Loucy (cell line): ENCODE measurements at regions not wholly inside any gene's neighbourhood (a gene's known extent, or its start where the extent isn't known, plus 50 kb on each side); places are given as distances from the start of the nearest gene placed in this dataset.

Source experiments
- H2AFZ ChIP-seq: fragments of 200-600 bp; sonication (generic); 2 replicates; pipeline ENCODE4 v1.6.0; 2016; ENCODE audit warnings: antibody characterized with exemption, mild to moderate bottlenecking, low read length, moderate library complexity
- H3F3A ChIP-seq: fragments of 200-600 bp; 2 replicates; pipeline ENCODE4 v1.6.0; 2016; ENCODE audit warnings: antibody characterized with exemption, low read depth, mild to moderate bottlenecking
- H3K27me3 ChIP-seq: fragments of 200-600 bp; sonication (generic); 2 replicates; pipeline ENCODE4 v1.6.1; 2014; ENCODE audit warnings: low read length, mild to moderate bottlenecking; ENCODE audit not compliant: insufficient read depth, poor library complexity, severe bottlenecking
- H3K36me3 ChIP-seq: fragments of 200-600 bp; sonication (generic); 2 replicates; pipeline ENCODE4 v1.6.1; 2016; ENCODE audit warnings: low read length; ENCODE audit not compliant: insufficient read depth
- H3K4me1 ChIP-seq: fragments of 200-600 bp; sonication (generic); 2 replicates; pipeline ENCODE4 v1.5.1; 2014; ENCODE audit warnings: low read length, mild to moderate bottlenecking; ENCODE audit not compliant: insufficient read depth, poor library complexity, severe bottlenecking
- H3K4me2 ChIP-seq: fragments of 200-600 bp; sonication (generic); 2 replicates; pipeline ENCODE4 v1.6.0; 2014; ENCODE audit warnings: antibody characterized with exemption, low read length, low read depth, mild to moderate bottlenecking; ENCODE audit not compliant: poor library complexity, severe bottlenecking
- H3K4me3 ChIP-seq: fragments of 200-600 bp; sonication (generic); 2 replicates; pipeline ENCODE4 v1.5.1; 2014; ENCODE audit warnings: low read length, mild to moderate bottlenecking, mixed read lengths; ENCODE audit not compliant: poor library complexity, severe bottlenecking
- H3K79me2 ChIP-seq: fragments of 200-600 bp; sonication (generic); 2 replicates; pipeline ENCODE4 v1.6.1; 2014; ENCODE audit warnings: low read length; ENCODE audit not compliant: insufficient read depth
- H3K9ac ChIP-seq: fragments of 200-600 bp; sonication (generic); 2 replicates; pipeline ENCODE4 v1.6.0; 2014; ENCODE audit warnings: mild to moderate bottlenecking, low read depth, low read length, moderate library complexity; ENCODE audit not compliant: poor library complexity, severe bottlenecking
- H3K9me2 ChIP-seq: fragments of 200-600 bp; sonication (generic); replicated peaks from 2 replicates; pipeline ENCODE4 v1.6.1; 2016; ENCODE audit warnings: low read depth, low read length, mixed read lengths
- H3K9me3 ChIP-seq: fragments of 200-600 bp; sonication (generic); 2 replicates; pipeline ENCODE4 v1.6.1; 2014; ENCODE audit warnings: mild to moderate bottlenecking, antibody characterized with exemption, low read length, low read depth; ENCODE audit not compliant: insufficient read depth
- H4K20me1 ChIP-seq: fragments of 200-600 bp; sonication (generic); 2 replicates; pipeline ENCODE4 v1.6.0; 2014; ENCODE audit warnings: antibody characterized with exemption, low read length, mild to moderate bottlenecking; ENCODE audit not compliant: insufficient read depth, poor library complexity, severe bottlenecking
- EZH2phosphoT487 ChIP-seq: fragments of 200-600 bp; IDR thresholded peaks from 2 replicates; pipeline ENCODE4 v1.6.1; 2018; ENCODE audit warnings: antibody characterized with exemption, mild to moderate bottlenecking, moderate library complexity, borderline replicate concordance
- TF ChIP-seq, protein P1 (sequence below): fragments of 200-600 bp; sonication (generic); conservative IDR thresholded peaks from 2 replicates; pipeline ENCODE4 v1.5.1; 2014; ENCODE audit warnings: mild to moderate bottlenecking, antibody characterized with exemption, low read length

DNA sequence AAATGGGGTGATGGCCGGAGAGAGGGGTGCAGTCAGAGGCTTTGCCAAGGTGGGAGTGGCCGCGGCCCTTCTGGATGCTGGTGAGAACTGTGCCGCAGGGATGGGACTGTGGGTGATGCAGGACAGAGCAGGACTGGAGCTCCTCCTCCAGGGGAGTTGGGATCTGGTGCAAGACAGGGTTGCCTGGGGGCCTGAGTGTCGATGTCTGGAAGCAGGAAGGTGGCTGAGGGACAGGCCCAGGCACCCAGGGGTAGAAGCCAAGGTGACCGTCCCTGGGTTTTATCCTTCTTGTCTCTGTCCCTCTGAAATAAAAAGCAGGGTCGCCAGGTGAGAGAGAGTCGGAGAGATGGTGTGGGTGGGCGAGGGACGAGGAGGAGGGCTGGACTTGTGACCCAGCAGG lies 89.1 kb upstream of the IER5L start:
- H3K9me2 ChIP-seq = no peaks in the 10 kb centered on the region
- no peak for TF ChIP-seq EZH2phosphoT487
- TF ChIP-seq, protein P1, sequence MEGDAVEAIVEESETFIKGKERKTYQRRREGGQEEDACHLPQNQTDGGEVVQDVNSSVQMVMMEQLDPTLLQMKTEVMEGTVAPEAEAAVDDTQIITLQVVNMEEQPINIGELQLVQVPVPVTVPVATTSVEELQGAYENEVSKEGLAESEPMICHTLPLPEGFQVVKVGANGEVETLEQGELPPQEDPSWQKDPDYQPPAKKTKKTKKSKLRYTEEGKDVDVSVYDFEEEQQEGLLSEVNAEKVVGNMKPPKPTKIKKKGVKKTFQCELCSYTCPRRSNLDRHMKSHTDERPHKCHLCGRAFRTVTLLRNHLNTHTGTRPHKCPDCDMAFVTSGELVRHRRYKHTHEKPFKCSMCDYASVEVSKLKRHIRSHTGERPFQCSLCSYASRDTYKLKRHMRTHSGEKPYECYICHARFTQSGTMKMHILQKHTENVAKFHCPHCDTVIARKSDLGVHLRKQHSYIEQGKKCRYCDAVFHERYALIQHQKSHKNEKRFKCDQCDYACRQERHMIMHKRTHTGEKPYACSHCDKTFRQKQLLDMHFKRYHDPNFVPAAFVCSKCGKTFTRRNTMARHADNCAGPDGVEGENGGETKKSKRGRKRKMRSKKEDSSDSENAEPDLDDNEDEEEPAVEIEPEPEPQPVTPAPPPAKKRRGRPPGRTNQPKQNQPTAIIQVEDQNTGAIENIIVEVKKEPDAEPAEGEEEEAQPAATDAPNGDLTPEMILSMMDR = no peak
- peaks cover 16% of the 10 kb centered on the region for H3K4me1 ChIP-seq
- no peaks in the 10 kb centered on the region for H3K27me3 ChIP-seq
- H3K4me2 ChIP-seq = no peak overlapping the region
- H4K20me1 ChIP-seq = no peaks in the 10 kb centered on the region
- no peak overlapping the region for H2AFZ ChIP-seq
- H3K4me3 ChIP-seq = no peak overlapping the region
- H3K36me3 ChIP-seq = no peaks in the 10 kb centered on the region
- no peaks in the 10 kb centered on the region for H3K9me3 ChIP-seq
- no peaks in the 10 kb centered on the region for H3K79me2 ChIP-seq
- H3K9ac ChIP-seq = no peak overlapping the region
- H3F3A ChIP-seq = no peaks in the 10 kb centered on the region

DNA sequence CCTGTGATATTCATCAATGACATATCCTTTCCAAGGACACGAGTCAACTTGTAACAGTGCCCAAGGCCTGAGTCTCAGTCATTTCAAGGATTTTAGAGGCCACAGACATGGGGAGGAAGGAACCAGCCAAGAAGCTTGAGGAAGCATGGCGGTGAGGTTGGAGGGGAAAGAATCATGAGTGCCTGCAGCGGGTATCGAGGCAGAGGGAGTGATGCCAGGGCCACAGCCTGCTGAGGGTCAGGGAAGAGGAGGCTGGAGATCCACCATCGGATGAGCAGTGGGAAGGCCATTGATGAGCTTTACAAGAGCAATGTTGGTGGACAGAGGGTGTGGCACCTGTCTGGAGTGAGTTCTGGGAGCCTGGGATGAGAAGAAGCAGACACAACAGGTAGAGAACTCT lies 88.5 kb upstream of the IER5L start:
- H3K4me2 ChIP-seq = no peak overlapping the region
- H3K4me3 ChIP-seq = no peak overlapping the region
- H3K27me3 ChIP-seq = no peaks in the 10 kb centered on the region
- peaks cover 16% of the 10 kb centered on the region for H3K4me1 ChIP-seq
- H2AFZ ChIP-seq = no peak overlapping the region
- H3K36me3 ChIP-seq = no peaks in the 10 kb centered on the region
- H3F3A ChIP-seq = no peaks in the 10 kb centered on the region
- no peak overlapping the region for H3K9ac ChIP-seq
- no peaks in the 10 kb centered on the region for H4K20me1 ChIP-seq
- H3K9me3 ChIP-seq = no peaks in the 10 kb centered on the region
- no peaks in the 10 kb centered on the region for H3K79me2 ChIP-seq
- TF ChIP-seq, protein P1 = no peak
- TF ChIP-seq EZH2phosphoT487 = no peak
- H3K9me2 ChIP-seq = no peaks in the 10 kb centered on the region

DNA sequence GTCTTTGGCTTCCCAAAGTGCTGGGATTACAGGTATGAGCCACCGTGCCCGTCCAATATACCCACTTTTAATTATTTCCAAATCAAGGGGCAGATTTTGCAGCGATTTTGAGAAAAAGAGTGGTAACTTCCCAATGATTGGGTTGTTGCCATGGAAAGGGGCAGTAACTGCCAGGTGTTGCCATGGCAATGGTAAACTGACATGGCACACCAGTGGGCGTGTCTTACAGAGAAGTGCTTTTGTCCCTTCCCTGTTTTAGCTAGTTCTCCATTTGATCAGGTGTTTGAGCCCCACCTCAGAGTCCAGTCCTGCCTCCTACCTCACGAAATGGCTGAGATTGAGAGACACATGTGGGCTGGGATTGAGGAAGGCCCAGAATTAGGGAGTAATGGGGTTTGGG lies 86.3 kb upstream of the IER5L start:
- no peaks in the 10 kb centered on the region for H3K79me2 ChIP-seq
- TF ChIP-seq EZH2phosphoT487 = no peak
- TF ChIP-seq, protein P1 = no peak
- H3K9me3 ChIP-seq = no peaks in the 10 kb centered on the region
- H3K4me2 ChIP-seq = no peak overlapping the region
- H3F3A ChIP-seq = no peaks in the 10 kb centered on the region
- H3K9ac ChIP-seq = no peak overlapping the region
- no peaks in the 10 kb centered on the region for H3K36me3 ChIP-seq
- no peaks in the 10 kb centered on the region for H3K27me3 ChIP-seq
- no peaks in the 10 kb centered on the region for H3K9me2 ChIP-seq
- H3K4me3 ChIP-seq = no peak overlapping the region
- no peak overlapping the region for H2AFZ ChIP-seq
- H3K4me1 ChIP-seq = no peaks in the 10 kb centered on the region
- no peaks in the 10 kb centered on the region for H4K20me1 ChIP-seq
